Gastroesophageal sphincter (tissue), 4 donors: ENCODE measurements at regions not wholly inside any gene's neighbourhood (a gene's known extent, or its start where the extent isn't known, plus 50 kb on each side); places are given as distances from the start of the nearest gene placed in this dataset.

Source experiments
- ATAC-seq: fragments of 150-250 bp; one replicate; pipeline ENCODE4 v1.9.1; 2016; ENCODE audit warnings: mild to moderate bottlenecking, moderate library complexity
- H3K27ac ChIP-seq, 4 donors: fragments of 200-600 bp; sonication (generic) in 3 of 4; 1 replicate in 3 of 4; 2 replicates in 1 of 4; pipeline ENCODE4 v1.5.1; 2016 to 2019
- H3K27me3 ChIP-seq: fragments of 200-600 bp; sonication (generic); one replicate; pipeline ENCODE4 v1.5.1; 2019
- H3K36me3 ChIP-seq, 2 donors: fragments of 200-600 bp; sonication (generic); one replicate each; pipeline ENCODE4 v1.5.1; 2019; ENCODE audit warnings: control low read depth in 1 of 2
- H3K4me1 ChIP-seq, 3 donors: fragments of 200-600 bp; sonication (generic); 1 replicate in 2 of 3; 2 replicates in 1 of 3; pipeline ENCODE4 v1.5.1; 2016 to 2019; ENCODE audit warnings: control low read depth in 2 of 3
- H3K4me3 ChIP-seq, 2 donors: fragments of 200-600 bp; sonication (generic); one replicate each; pipeline ENCODE4 v1.5.1; 2019; ENCODE audit warnings: mild to moderate bottlenecking in 1 of 2, moderate library complexity in 1 of 2
- H3K9me3 ChIP-seq, 3 donors: fragments of 200-600 bp; sonication (generic); one replicate each; pipeline ENCODE4 v1.5.1; 2017 to 2019; ENCODE audit warnings: control low read depth in 2 of 3
- EP300 ChIP-seq: sonication (generic); formaldehyde crosslinking; IDR thresholded peaks from one replicate; pipeline ENCODE4 v1.6.1; 2017; ENCODE audit warnings: antibody characterized with exemption, mild to moderate bottlenecking
- POLR2A ChIP-seq, 2 donors: fragments of 450-650 bp; IDR thresholded peaks; one replicate each; pipeline ENCODE4 v1.6.1; 2017; ENCODE audit warnings: antibody characterized with exemption in 2 of 2, mild to moderate bottlenecking in 2 of 2, moderate library complexity in 1 of 2
- POLR2AphosphoS5 ChIP-seq: sonication (generic); formaldehyde crosslinking; IDR thresholded peaks from one replicate; pipeline ENCODE4 v1.6.1; 2017; ENCODE audit warnings: antibody characterized with exemption
- WGBS, 2 donors: methylation state at CpG; one replicate each; pipeline ENCODE4 v1.1.5; 2018; ENCODE audit warnings: low coverage in 1 of 2; 5-methylcytosine and 5-hydroxymethylcytosine counted together
- TF ChIP-seq, protein P1 (sequence below), 4 experiments: fragments of 200-600 bp in 2 of 4; fragments of 450-650 bp in 2 of 4; sonication (generic) in 1 of 4; IDR thresholded peaks; one replicate each; pipeline ENCODE4 v1.5.1; 2017 to 2019; ENCODE audit warnings: antibody characterized with exemption in 4 of 4, mild to moderate bottlenecking in 2 of 4, moderate library complexity in 2 of 4

- no peaks in the 10 kb centered on the region for H3K9me3 ChIP-seq
- no peaks in the 10 kb centered on the region for H3K4me1 ChIP-seq
- no peak overlapping the region for H3K4me3 ChIP-seq
- TF ChIP-seq, protein P1, sequence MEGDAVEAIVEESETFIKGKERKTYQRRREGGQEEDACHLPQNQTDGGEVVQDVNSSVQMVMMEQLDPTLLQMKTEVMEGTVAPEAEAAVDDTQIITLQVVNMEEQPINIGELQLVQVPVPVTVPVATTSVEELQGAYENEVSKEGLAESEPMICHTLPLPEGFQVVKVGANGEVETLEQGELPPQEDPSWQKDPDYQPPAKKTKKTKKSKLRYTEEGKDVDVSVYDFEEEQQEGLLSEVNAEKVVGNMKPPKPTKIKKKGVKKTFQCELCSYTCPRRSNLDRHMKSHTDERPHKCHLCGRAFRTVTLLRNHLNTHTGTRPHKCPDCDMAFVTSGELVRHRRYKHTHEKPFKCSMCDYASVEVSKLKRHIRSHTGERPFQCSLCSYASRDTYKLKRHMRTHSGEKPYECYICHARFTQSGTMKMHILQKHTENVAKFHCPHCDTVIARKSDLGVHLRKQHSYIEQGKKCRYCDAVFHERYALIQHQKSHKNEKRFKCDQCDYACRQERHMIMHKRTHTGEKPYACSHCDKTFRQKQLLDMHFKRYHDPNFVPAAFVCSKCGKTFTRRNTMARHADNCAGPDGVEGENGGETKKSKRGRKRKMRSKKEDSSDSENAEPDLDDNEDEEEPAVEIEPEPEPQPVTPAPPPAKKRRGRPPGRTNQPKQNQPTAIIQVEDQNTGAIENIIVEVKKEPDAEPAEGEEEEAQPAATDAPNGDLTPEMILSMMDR (IDR thresholded peaks at IDR 0.05) = no peak
- TF ChIP-seq POLR2AphosphoS5 (no peak), POLR2A (IDR thresholded peaks at IDR 0.05) (no peak), EP300 (no peak)
- H3K27me3 ChIP-seq = no peaks in the 10 kb centered on the region
- 94 to 96% methylated on average over 3 to 4 of the region's 4 CpGs for WGBS, 2 donors
- no peak overlapping the region for H3K27ac ChIP-seq
- no peaks in the 10 kb centered on the region for H3K36me3 ChIP-seq
- no peak for ATAC-seq
These were observed 126.9 kb upstream of the FAM9B start for GRCh38 chrX:9160698-9161329.

DNA sequence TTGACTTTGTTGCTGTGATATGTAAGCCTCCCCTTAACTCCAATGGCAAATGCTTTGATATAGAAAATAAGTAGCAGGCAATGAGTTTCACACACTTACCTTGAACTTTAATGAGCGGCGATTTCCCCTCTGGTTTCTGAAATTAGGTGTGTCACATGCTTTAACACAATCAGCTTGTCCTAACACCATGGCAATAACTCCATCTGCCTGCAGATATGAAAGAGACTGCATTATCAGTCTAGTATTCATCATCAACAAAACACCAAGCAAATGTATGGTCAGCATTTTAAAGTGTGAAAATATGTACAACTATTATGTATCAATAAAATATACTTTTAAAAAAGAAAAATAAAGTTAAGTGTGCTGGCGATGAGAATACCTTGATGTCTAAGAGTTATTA, 128.8 kb upstream of the FAM9B start:
- 90 to 95% methylated on average over 3 of the region's 3 CpGs for WGBS, 2 donors
- no peaks in the 10 kb centered on the region for H3K27me3 ChIP-seq
- H3K4me3 ChIP-seq = no peak overlapping the region
- TF ChIP-seq POLR2AphosphoS5 = no peak
- H3K27ac ChIP-seq = no peak overlapping the region
- no peak for ATAC-seq
- H3K36me3 ChIP-seq = no peaks in the 10 kb centered on the region
- H3K4me1 ChIP-seq = no peaks in the 10 kb centered on the region
- H3K9me3 ChIP-seq = no peaks in the 10 kb centered on the region

- H3K9me3 ChIP-seq = no peaks in the 10 kb centered on the region
- no peaks in the 10 kb centered on the region for H3K27me3 ChIP-seq
- H3K4me3 ChIP-seq = no peak overlapping the region
- TF ChIP-seq POLR2A (IDR thresholded peaks at IDR 0.05) (no peak), POLR2AphosphoS5 (no peak)
- TF ChIP-seq, protein P1 (IDR thresholded peaks at IDR 0.05) = no peak
- H3K4me1 ChIP-seq = no peaks in the 10 kb centered on the region
- 34 to 37% methylated on average over 4 of the region's 5 CpGs for WGBS, 2 donors
- no peak for ATAC-seq
- no peak overlapping the region for H3K27ac ChIP-seq
- no peaks in the 10 kb centered on the region for H3K36me3 ChIP-seq
These were observed 129.3 kb upstream of the FAM9B start for GRCh38 chrX:9163214-9163709.

DNA sequence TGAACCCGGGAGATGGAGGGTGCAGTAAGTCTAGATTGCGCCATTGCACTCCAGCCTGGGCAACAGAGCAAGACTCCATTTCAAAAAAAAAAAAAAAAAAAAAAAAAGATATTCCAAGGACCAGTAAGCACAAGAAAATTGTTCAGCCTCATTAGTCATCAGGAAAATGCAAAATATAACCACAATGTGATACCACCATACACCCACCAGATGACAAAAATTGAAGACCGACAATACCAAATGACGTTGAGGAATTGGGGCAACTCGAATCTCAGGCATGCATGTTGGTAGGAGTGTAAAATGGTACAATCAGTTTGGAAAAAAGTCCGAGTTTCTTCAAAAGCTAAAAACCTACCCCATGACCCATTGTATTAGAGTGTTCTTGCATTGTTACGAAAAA, 130.2 kb upstream of the FAM9B start:
- ATAC-seq = no peak
- WGBS, 2 donors = 83 to 93% methylated on average over 5 to 6 of the region's 7 CpGs
- H3K27me3 ChIP-seq = no peaks in the 10 kb centered on the region

DNA sequence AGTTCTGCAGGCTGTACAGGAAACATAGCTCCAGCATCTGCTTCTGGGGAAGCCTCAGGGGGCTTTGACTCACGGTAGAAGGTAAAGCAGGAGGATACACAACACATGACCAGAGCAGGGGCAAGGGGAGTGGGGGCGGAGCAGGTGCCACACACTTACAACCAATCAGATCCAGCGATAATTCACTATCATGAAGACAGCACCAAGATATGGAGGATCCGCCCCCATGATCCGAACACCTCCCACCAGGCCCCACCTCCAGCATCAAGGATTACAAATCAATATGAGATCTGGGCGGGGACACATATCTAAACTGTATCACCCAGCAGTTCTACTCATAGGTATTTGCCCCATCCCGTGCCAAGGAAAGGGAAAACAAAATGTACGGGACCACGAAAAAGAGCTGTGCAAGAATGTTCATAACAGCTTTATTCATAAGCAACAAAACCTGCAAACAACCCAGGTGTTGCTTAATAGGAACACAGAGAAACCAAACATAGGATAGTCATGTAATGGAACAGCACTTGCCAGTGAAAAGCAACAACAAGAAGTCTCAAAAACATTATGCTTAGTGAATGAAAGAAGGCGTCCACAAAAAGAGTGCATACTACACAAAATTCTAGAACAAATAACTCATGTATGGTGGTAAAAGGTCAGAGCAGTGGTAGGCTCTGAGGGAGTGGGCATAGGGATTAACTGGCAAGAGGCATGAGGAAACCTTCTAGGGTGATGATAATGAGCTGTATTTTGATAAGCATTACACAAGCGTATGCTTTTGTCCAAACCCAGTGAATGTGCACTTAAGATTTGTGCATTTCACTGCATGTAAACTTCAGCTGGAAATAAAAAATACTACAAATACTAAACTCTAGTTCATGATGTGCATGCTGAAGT, 130.9 kb upstream of the FAM9B start:
- H3K4me3 ChIP-seq = no peak overlapping the region
- H3K9me3 ChIP-seq = no peaks in the 10 kb centered on the region
- no peaks in the 10 kb centered on the region for H3K27me3 ChIP-seq
- WGBS, 2 donors = 67 to 90% methylated on average over 2 to 4 of the region's 11 CpGs
- no peak for ATAC-seq
- no peak overlapping the region for H3K27ac ChIP-seq
- no peaks in the 10 kb centered on the region for H3K4me1 ChIP-seq
- no peaks in the 10 kb centered on the region for H3K36me3 ChIP-seq
- TF ChIP-seq EP300 (no peak), POLR2A (IDR thresholded peaks at IDR 0.05) (no peak), POLR2AphosphoS5 (no peak)
- TF ChIP-seq, protein P1 (IDR thresholded peaks at IDR 0.05) = no peak

More for the DNA sequence above, 130.2 kb upstream of the FAM9B start:
- Histone ChIP-seq H3K4me3 (no peak overlapping the region), H3K4me1 (no peaks in the 10 kb centered on the region), H3K27ac (no peak overlapping the region), H3K9me3 (no peaks in the 10 kb centered on the region), H3K36me3 (no peaks in the 10 kb centered on the region)
- TF ChIP-seq POLR2AphosphoS5 (no peak), POLR2A (IDR thresholded peaks at IDR 0.05) (no peak), EP300 (no peak)
- TF ChIP-seq, protein P1 (IDR thresholded peaks at IDR 0.05) = no peak
